ENCODE measurements at regions not wholly inside any gene's neighbourhood (a gene's known extent, or its start where the extent isn't known, plus 50 kb on each side); places are given as distances from the start of the nearest gene placed in this dataset.

- TF ChIP-seq, protein P1, sequence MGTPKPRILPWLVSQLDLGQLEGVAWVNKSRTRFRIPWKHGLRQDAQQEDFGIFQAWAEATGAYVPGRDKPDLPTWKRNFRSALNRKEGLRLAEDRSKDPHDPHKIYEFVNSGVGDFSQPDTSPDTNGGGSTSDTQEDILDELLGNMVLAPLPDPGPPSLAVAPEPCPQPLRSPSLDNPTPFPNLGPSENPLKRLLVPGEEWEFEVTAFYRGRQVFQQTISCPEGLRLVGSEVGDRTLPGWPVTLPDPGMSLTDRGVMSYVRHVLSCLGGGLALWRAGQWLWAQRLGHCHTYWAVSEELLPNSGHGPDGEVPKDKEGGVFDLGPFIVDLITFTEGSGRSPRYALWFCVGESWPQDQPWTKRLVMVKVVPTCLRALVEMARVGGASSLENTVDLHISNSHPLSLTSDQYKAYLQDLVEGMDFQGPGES (IDR thresholded peaks at IDR 0.05; ENCODE audit: low read depth, low read length): no peak
These were observed 182.1 kb upstream of the ACTBL2 start (continued) for GRCh38 chr5:57664700-57665099.

GRCh38 chr5:57663466-57663865 is 180.9 kb upstream of the ACTBL2 start:
- Histone ChIP-seq H3K36me3 (replicated peaks in 1 of 2; ENCODE audit: control insufficient read depth in 1 of 2, insufficient read depth in 2 of 2, low read length in 1 of 2) (no peaks in the 10 kb centered on the region), H3K4me1 (ENCODE audit: control insufficient read depth in 1 of 2, insufficient read depth in 2 of 2, low read depth in 1 of 2, low read length in 1 of 2) (no peaks in the 10 kb centered on the region; a peak in 1 of 4 replicates), H3K9me3 (no peaks in the 10 kb centered on the region), H3F3A (replicated peaks; ENCODE audit: insufficient read depth) (peaks cover 6% of the 10 kb centered on the region), H3K27me3 (ENCODE audit: insufficient read depth) (no peaks in the 10 kb centered on the region), H3K9me2 (no peaks in the 10 kb centered on the region), H3K9ac (no peak overlapping the region), H4K20me1 (ENCODE audit: insufficient read depth) (no peaks in the 10 kb centered on the region), H3K27ac (ENCODE audit: low read depth in 2 of 2, low read length in 1 of 2) (peak overlapping the region in 1 of 2 experiments; percentile 25; a peak in 1 of 4 replicates), H3K4me3 (ENCODE audit: low read depth in 2 of 2, low read length in 1 of 2) (no peak overlapping the region), H2AFZ (ENCODE audit: low read depth) (peak overlapping the region; percentile 54; the same call in 1 of the 2 replicates), H3K79me2 (ENCODE audit: insufficient read depth) (no peaks in the 10 kb centered on the region), H3K4me2 (no peak overlapping the region)
- CTCF ChIA-PET: interaction anchor here (1.3 kb wide), 1 partner anchor 13 kb away, joined by 5 read pairs; no protein-coding TSS in a partner anchor
- POLR2A ChIA-PET: no interaction called here
- DNase-seq: no peak
- WGBS (ENCODE audit: low lambda C conversion rate): 87% methylated on average over 2 of the region's 2 CpGs
- TF ChIP-seq RXRA (IDR thresholded peaks at IDR 0.05; ENCODE audit: borderline replicate concordance, low read depth): no peak
- TF ChIP-seq MEF2A (IDR thresholded peaks at IDR 0.05; ENCODE audit: borderline replicate concordance, low read depth): no peak
- TF ChIP-seq GATA2 (CRISPR knock-in tag; IDR thresholded peaks at IDR 0.05): no peak

GRCh38 chr5:57662991-57663390 is 180.4 kb upstream of the ACTBL2 start:
- CTCF ChIA-PET: interaction anchor here (1.3 kb wide), 1 partner anchor 13 kb away, joined by 5 read pairs; no protein-coding TSS in a partner anchor

More at GRCh38 chr5:57662991-57663390, 180.4 kb upstream of the ACTBL2 start:
- H3K9ac ChIP-seq: no peak overlapping the region
- H3F3A ChIP-seq (replicated peaks; ENCODE audit: insufficient read depth): peaks cover 6% of the 10 kb centered on the region
- TF ChIP-seq GATA2 (CRISPR knock-in tag; IDR thresholded peaks at IDR 0.05) (no peak), RCOR1 (IDR thresholded peaks at IDR 0.05; ENCODE audit: low read length) (no peak), CHD2 (IDR thresholded peaks at IDR 0.05; ENCODE audit: low read length, partially characterized antibody) (no peak), POLR2AphosphoS5 (IDR thresholded peaks at IDR 0.05; ENCODE audit: low read depth, low read length) (no peak), MEF2A (IDR thresholded peaks at IDR 0.05; ENCODE audit: borderline replicate concordance, low read depth) (no peak), MAX (IDR thresholded peaks at IDR 0.05; ENCODE audit: low read depth) (no peak), GABPA (IDR thresholded peaks at IDR 0.05; ENCODE audit: low read depth) (no peak), FOSL2 (IDR thresholded peaks at IDR 0.05; ENCODE audit: borderline replicate concordance, low read depth) (no peak), EZH2phosphoT487 (IDR thresholded peaks at IDR 0.05; ENCODE audit: borderline replicate concordance, low read depth) (no peak), SMC3 (IDR thresholded peaks at IDR 0.05; ENCODE audit: low read depth, low read length) (0 out of 2 replicates have a peak, but pooled peaks have one; percentile 19), FOXM1 (IDR thresholded peaks at IDR 0.05; ENCODE audit: low read depth) (no peak), RXRA (IDR thresholded peaks at IDR 0.05; ENCODE audit: borderline replicate concordance, low read depth) (no peak)
- TF ChIP-seq, protein P2, sequence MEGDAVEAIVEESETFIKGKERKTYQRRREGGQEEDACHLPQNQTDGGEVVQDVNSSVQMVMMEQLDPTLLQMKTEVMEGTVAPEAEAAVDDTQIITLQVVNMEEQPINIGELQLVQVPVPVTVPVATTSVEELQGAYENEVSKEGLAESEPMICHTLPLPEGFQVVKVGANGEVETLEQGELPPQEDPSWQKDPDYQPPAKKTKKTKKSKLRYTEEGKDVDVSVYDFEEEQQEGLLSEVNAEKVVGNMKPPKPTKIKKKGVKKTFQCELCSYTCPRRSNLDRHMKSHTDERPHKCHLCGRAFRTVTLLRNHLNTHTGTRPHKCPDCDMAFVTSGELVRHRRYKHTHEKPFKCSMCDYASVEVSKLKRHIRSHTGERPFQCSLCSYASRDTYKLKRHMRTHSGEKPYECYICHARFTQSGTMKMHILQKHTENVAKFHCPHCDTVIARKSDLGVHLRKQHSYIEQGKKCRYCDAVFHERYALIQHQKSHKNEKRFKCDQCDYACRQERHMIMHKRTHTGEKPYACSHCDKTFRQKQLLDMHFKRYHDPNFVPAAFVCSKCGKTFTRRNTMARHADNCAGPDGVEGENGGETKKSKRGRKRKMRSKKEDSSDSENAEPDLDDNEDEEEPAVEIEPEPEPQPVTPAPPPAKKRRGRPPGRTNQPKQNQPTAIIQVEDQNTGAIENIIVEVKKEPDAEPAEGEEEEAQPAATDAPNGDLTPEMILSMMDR (IDR thresholded peaks at IDR 0.05): peak; percentile 17; the same call in 1 of the 2 replicates
- TF ChIP-seq, protein P3, sequence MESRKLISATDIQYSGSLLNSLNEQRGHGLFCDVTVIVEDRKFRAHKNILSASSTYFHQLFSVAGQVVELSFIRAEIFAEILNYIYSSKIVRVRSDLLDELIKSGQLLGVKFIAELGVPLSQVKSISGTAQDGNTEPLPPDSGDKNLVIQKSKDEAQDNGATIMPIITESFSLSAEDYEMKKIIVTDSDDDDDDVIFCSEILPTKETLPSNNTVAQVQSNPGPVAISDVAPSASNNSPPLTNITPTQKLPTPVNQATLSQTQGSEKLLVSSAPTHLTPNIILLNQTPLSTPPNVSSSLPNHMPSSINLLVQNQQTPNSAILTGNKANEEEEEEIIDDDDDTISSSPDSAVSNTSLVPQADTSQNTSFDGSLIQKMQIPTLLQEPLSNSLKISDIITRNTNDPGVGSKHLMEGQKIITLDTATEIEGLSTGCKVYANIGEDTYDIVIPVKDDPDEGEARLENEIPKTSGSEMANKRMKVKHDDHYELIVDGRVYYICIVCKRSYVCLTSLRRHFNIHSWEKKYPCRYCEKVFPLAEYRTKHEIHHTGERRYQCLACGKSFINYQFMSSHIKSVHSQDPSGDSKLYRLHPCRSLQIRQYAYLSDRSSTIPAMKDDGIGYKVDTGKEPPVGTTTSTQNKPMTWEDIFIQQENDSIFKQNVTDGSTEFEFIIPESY (IDR thresholded peaks at IDR 0.05; ENCODE audit: borderline replicate concordance, low read depth): no peak
- H3K36me3 ChIP-seq (replicated peaks in 1 of 2; ENCODE audit: control insufficient read depth in 1 of 2, insufficient read depth in 2 of 2, low read length in 1 of 2): no peaks in the 10 kb centered on the region
- H3K9me2 ChIP-seq: no peaks in the 10 kb centered on the region
- H3K9me3 ChIP-seq: no peaks in the 10 kb centered on the region
- H3K27me3 ChIP-seq (ENCODE audit: insufficient read depth): no peaks in the 10 kb centered on the region
- H3K4me3 ChIP-seq (ENCODE audit: low read depth in 2 of 2, low read length in 1 of 2): no peak overlapping the region
- peak overlapping the region in 1 of 2 experiments; percentile 50; a peak in 2 of 4 replicates for H3K27ac ChIP-seq (ENCODE audit: low read depth in 2 of 2, low read length in 1 of 2)
- POLR2A ChIA-PET: no interaction called here
- no peaks in the 10 kb centered on the region for H3K79me2 ChIP-seq (ENCODE audit: insufficient read depth)
- H3K4me2 ChIP-seq: no peak overlapping the region
- no peaks in the 10 kb centered on the region; a peak in 1 of 4 replicates for H3K4me1 ChIP-seq (ENCODE audit: control insufficient read depth in 1 of 2, insufficient read depth in 2 of 2, low read depth in 1 of 2, low read length in 1 of 2)
- 91% methylated on average over 4 of the region's 4 CpGs for WGBS (ENCODE audit: low lambda C conversion rate)
- no peak for DNase-seq
- H2AFZ ChIP-seq (ENCODE audit: low read depth): peak overlapping the region; percentile 54; the same call in 1 of the 2 replicates
- no peaks in the 10 kb centered on the region for H4K20me1 ChIP-seq (ENCODE audit: insufficient read depth)
